Duodenal mucosa (tissue), 2 donors: ENCODE measurements at regions not wholly inside any gene's neighbourhood (a gene's known extent, or its start where the extent isn't known, plus 50 kb on each side); places are given as distances from the start of the nearest gene placed in this dataset.

Experiments used
- H3K27ac ChIP-seq: one replicate; pipeline ENCODE4 v1.7.0; 2013; ENCODE audit warnings: low read depth, low read length
- H3K27me3 ChIP-seq, 2 donors: one replicate each; pipeline ENCODE4 v1.7.0; 2013; ENCODE audit warnings: low read length in 2 of 2, control low read depth in 1 of 2; ENCODE audit not compliant: insufficient read depth in 2 of 2, control insufficient read depth in 1 of 2
- H3K36me3 ChIP-seq, 2 donors: one replicate each; pipeline ENCODE4 v1.7.0; 2013; ENCODE audit warnings: low read length in 2 of 2, control low read depth in 1 of 2; ENCODE audit not compliant: insufficient read depth in 2 of 2, control insufficient read depth in 1 of 2
- H3K4me1 ChIP-seq, 2 donors: one replicate each; pipeline ENCODE4 v1.7.0; 2013; ENCODE audit warnings: low read length in 2 of 2, control low read depth in 1 of 2; ENCODE audit not compliant: insufficient read depth in 2 of 2, control insufficient read depth in 1 of 2
- H3K4me3 ChIP-seq, 2 donors: one replicate each; pipeline ENCODE4 v1.7.0; 2013; ENCODE audit warnings: low read length in 2 of 2, low read depth in 1 of 2
- H3K9ac ChIP-seq, 2 donors: one replicate each; pipeline ENCODE4 v1.7.0; 2013; ENCODE audit warnings: low read length in 2 of 2, low read depth in 1 of 2
- H3K9me3 ChIP-seq, 2 donors: one replicate each; pipeline ENCODE4 v1.7.0; 2013; ENCODE audit warnings: low read length in 2 of 2, control low read depth in 1 of 2; ENCODE audit not compliant: control insufficient read depth in 1 of 2

DNA sequence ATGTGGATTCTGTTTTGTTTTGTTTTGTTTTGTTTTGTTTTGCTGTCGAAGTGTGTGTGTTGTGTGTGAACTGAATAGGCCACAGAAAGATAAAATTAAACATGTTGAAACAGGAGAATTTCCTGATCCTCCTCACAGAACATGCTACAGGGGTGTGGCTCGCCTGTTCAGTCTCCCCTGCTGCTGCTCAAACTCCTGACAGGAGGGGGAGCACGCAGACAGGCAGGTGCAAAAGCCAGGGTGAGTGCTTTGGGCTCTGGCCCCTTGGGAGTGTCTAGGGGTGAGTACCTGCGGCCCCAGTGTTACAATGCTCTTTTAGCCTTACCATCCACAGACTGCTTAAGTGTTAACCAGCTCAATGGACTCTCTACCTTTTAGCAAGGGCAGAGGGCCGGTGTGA lies 473.5 kb downstream of the MAT2B start:
- H3K27ac ChIP-seq = no peak overlapping the region
- no peaks in the 10 kb centered on the region for H3K27me3 ChIP-seq
- H3K4me3 ChIP-seq = no peak overlapping the region
- no peaks in the 10 kb centered on the region for H3K4me1 ChIP-seq
- no peaks in the 10 kb centered on the region for H3K36me3 ChIP-seq
- H3K9me3 ChIP-seq = no peaks in the 10 kb centered on the region
- no peak overlapping the region for H3K9ac ChIP-seq

DNA sequence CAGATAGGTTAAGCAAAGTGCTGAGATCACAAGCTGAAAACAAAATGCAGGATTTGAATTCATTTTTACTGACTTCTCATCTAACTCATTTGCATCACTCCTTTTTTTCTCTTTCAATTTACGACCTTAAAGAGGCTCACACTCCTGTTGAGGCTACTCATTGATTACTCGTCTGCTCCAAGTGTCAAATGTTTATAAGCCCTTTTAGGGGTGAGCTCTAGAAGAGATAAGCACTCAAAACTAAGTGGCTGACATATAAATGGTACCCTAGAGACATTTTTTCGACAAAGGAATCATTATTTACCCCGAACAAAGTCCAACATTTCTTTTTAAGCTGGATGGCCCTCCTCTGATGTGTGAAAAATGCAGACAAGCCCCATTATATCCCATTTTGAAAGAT lies 483.1 kb downstream of the MAT2B start:
- no peaks in the 10 kb centered on the region for H3K9me3 ChIP-seq
- H3K4me3 ChIP-seq = no peak overlapping the region
- H3K9ac ChIP-seq = no peak overlapping the region
- no peaks in the 10 kb centered on the region for H3K27me3 ChIP-seq
- no peaks in the 10 kb centered on the region for H3K4me1 ChIP-seq
- H3K27ac ChIP-seq = no peak overlapping the region
- no peaks in the 10 kb centered on the region for H3K36me3 ChIP-seq

DNA sequence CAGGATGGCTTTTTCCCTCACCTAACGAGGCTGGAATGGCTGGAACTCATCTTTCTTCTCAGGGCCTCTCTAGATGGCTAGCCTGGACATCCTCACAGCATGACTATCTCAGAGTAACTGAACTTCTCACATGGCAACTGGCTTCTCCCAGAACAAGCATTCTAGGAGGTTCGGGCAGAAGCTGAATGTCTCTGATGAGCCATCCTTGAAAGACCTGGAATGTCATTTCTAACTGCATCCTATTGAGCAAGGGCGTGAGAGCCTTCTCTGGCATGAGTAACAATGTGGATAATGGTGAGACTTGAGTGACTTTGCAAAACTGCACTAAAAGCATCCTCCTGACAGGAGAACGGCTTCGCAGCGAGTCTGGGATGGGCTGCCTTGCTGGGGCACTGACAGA lies 487.7 kb downstream of the MAT2B start:
- Histone ChIP-seq H3K4me1 (no peaks in the 10 kb centered on the region), H3K4me3 (no peak overlapping the region), H3K9me3 (no peaks in the 10 kb centered on the region), H3K27me3 (no peaks in the 10 kb centered on the region), H3K27ac (no peak overlapping the region), H3K36me3 (no peaks in the 10 kb centered on the region), H3K9ac (no peak overlapping the region)

DNA sequence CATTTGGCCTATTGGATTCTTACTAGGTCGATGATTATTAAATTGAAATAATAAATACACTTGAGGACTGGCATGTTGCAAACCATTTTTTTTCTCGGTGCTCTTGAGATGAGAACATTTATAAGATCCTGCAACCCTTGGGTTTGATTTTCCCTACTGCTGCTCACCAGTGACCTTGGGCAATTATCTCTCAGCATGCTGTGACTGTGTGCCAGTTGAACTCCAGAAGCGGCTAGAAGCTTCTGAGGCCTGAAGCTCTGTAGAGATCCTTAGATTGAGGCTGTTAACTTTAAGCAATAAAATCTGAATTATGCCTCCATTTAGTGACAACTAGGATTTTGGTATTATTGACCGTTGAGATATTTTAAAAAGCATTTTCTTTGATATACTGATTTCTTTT lies 489.8 kb downstream of the MAT2B start:
- H3K9me3 ChIP-seq = no peaks in the 10 kb centered on the region
- no peaks in the 10 kb centered on the region for H3K27me3 ChIP-seq
- H3K9ac ChIP-seq = no peak overlapping the region
- no peak overlapping the region for H3K27ac ChIP-seq
- no peaks in the 10 kb centered on the region for H3K4me1 ChIP-seq
- H3K4me3 ChIP-seq = no peak overlapping the region
- H3K36me3 ChIP-seq = no peaks in the 10 kb centered on the region

DNA sequence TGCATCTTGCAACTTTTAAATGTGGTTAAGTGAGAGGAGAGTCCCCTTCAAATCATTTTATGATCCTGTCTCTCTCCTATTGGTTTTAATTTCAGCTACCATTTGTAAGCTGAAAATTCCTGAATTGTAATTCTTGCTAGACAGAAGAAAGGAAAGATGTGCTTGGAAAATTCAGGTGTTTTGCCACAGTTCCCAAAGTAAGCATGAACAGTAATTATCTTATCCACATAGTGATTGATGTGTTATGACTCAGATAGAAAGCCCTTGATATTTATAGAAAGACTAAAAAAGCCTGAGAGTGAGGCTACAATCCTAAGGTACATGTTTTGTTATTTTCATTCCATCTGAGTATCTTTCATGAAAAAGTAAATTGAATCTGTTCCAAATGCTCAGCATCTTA lies 492.5 kb downstream of the MAT2B start:
- Histone ChIP-seq H3K36me3 (no peaks in the 10 kb centered on the region), H3K4me1 (no peaks in the 10 kb centered on the region), H3K9ac (no peak overlapping the region), H3K4me3 (no peak overlapping the region), H3K9me3 (no peaks in the 10 kb centered on the region), H3K27ac (no peak overlapping the region), H3K27me3 (no peaks in the 10 kb centered on the region)

GRCh38 chr5:164000241-164000640 lies 494.8 kb downstream of the MAT2B start:
- Histone ChIP-seq H3K9ac (no peak overlapping the region), H3K4me1 (no peaks in the 10 kb centered on the region), H3K27ac (no peak overlapping the region), H3K4me3 (no peak overlapping the region), H3K36me3 (no peaks in the 10 kb centered on the region), H3K27me3 (no peaks in the 10 kb centered on the region), H3K9me3 (no peaks in the 10 kb centered on the region)

DNA sequence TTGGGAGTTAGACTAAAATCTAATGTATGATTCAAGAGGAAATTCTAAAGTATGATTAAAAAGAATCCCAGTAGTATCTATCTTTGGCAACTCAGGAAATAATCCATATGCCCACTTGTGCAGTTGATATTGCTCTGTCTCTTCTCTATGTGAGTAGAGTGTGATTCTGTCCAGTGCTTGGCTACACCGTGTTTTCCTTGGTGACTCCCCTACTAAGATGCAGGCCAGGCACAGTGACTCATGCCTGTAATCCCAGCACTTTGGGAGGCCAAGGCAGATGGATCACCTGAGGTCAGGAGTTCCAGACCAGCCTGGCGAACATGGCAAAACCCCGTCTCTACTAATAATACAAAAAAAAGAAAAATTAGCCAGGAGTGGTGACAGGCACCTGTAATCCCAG lies 495.4 kb downstream of the MAT2B start:
- no peak overlapping the region for H3K27ac ChIP-seq
- no peaks in the 10 kb centered on the region for H3K27me3 ChIP-seq
- H3K9ac ChIP-seq = no peak overlapping the region
- H3K4me1 ChIP-seq = no peaks in the 10 kb centered on the region
- no peaks in the 10 kb centered on the region for H3K36me3 ChIP-seq
- H3K4me3 ChIP-seq = no peak overlapping the region
- no peaks in the 10 kb centered on the region for H3K9me3 ChIP-seq

DNA sequence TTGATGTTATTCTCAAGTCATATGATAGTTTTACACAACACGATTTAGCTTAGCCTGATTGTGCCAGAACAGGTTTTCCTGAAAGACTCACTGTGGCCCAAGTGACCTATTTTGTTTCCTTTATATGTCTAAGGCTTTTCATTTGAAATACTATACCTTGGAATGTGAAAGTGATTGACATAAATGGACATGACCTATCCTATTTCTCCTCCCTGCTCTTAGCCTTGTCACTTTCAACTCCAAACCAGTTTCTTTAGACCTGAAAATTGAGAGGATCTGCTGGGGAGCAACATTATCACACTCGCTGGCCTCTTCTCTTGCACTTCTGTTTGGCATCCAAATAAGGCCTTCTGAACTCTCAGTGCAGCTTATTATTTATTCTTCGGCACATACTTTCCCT lies 496.8 kb downstream of the MAT2B start:
- H3K9me3 ChIP-seq = no peaks in the 10 kb centered on the region
- no peak overlapping the region for H3K27ac ChIP-seq
- H3K4me1 ChIP-seq = no peaks in the 10 kb centered on the region
- no peaks in the 10 kb centered on the region for H3K27me3 ChIP-seq
- no peaks in the 10 kb centered on the region for H3K36me3 ChIP-seq
- H3K4me3 ChIP-seq = no peak overlapping the region
- H3K9ac ChIP-seq = no peak overlapping the region

DNA sequence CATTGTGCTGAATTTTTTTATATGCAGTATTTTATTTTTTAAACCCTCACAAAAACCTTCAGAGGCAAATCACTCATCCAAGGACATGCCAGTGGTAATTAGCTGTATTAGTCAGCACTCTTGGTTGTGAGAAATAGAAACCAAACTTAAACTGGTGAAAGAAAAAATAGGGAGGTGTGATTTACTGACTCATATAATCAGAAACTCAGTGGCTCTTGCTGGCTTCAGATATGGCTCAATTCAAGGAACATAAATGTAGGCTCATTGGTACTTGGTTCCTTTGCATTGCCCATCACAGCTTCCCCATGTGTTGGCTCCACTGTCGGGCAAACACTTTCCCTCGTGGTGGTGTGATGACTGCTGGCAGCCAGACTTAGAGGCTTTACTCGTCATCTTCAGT lies 497.2 kb downstream of the MAT2B start:
- Histone ChIP-seq H3K27ac (no peak overlapping the region), H3K9ac (no peak overlapping the region), H3K4me1 (no peaks in the 10 kb centered on the region), H3K9me3 (no peaks in the 10 kb centered on the region), H3K4me3 (no peak overlapping the region), H3K36me3 (no peaks in the 10 kb centered on the region), H3K27me3 (no peaks in the 10 kb centered on the region)

- Histone ChIP-seq H3K9ac (no peak overlapping the region), H3K9me3 (no peaks in the 10 kb centered on the region), H3K4me3 (no peak overlapping the region), H3K4me1 (no peaks in the 10 kb centered on the region), H3K27me3 (no peaks in the 10 kb centered on the region), H3K27ac (no peak overlapping the region), H3K36me3 (no peaks in the 10 kb centered on the region)
Measured at GRCh38 chr5:164005071-164005470, 499.7 kb downstream of the MAT2B start.

GRCh38 chr5:164007064-164007463 lies 501.6 kb downstream of the MAT2B start:
- no peaks in the 10 kb centered on the region for H3K9me3 ChIP-seq
- no peaks in the 10 kb centered on the region for H3K27me3 ChIP-seq
- no peaks in the 10 kb centered on the region for H3K36me3 ChIP-seq
- H3K9ac ChIP-seq = no peak overlapping the region
- H3K4me1 ChIP-seq = no peaks in the 10 kb centered on the region
- no peak overlapping the region for H3K4me3 ChIP-seq
- no peak overlapping the region for H3K27ac ChIP-seq
